NCI-H345 (cell line): ENCODE measurements at regions not wholly inside any gene's neighbourhood (a gene's known extent, or its start where the extent isn't known, plus 50 kb on each side); places are given as distances from the start of the nearest gene placed in this dataset.

Source experiments
- DNase-seq: peaks from one replicate; lab custom pipeline; 2025; lab: John Stamatoyannopoulos, UW

GRCh38 chr2:196249171-196249570 lies 77.8 kb upstream of the STK17B start:
- DNase-seq, result no peak

DNA sequence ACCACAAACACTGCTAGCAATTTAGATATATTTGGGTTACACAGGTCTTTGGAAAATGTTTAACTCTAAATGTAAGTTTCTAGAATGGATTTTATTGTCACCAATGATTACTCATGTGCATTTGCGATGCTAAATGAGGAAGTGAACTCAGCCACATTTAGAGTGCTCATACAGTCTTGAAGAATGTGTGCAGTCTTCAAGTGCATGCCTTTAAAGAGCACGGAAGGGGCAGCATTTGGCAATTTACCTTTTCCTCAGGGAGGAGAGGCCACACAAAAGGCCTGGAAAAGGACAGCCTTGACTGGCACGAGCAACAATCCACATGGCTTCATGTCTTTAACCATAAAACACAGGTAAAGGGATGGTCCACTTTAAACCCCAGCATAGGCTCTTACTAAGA lies 78.5 kb upstream of the STK17B start:
- DNase-seq, result no peak

- no peak for DNase-seq
These were observed 79.8 kb upstream of the STK17B start for GRCh38 chr2:196251132-196251531.

DNA sequence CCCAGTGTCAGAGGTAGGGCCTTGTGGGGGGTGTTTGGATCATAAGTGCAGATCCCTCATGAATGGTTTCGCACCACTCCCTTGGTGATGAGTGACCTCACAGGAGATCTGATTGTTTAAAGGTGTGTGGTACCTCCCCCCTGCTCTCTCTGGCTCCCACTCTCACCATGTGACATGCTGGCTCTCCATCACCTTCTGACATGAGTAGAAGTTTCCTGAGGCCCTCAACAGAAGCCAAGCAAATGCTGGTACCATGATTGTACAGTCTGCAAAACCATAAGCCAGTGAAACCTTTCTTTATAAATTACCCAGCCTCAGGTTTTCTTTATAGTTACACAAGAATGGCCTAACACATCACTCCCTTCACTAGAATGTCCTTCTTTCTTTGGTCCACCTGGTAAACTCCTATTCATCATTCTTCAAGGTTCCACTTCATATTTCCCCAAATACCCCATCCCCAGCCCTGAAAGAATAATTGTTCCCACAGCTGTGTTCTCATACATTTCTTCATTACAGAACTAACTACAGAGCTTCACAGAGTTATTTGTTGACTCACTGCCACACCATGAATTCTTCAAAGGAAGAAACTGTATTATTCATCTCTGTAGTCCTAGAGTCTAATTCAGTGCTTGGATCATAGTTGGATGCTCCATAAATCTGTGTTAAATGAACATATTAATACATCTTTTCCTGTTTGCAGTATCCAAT lies 81.2 kb upstream of the STK17B start:
- no peak for DNase-seq

- no peak for DNase-seq
These were observed 81.7 kb upstream of the STK17B start for GRCh38 chr2:196253116-196253480.

DNA sequence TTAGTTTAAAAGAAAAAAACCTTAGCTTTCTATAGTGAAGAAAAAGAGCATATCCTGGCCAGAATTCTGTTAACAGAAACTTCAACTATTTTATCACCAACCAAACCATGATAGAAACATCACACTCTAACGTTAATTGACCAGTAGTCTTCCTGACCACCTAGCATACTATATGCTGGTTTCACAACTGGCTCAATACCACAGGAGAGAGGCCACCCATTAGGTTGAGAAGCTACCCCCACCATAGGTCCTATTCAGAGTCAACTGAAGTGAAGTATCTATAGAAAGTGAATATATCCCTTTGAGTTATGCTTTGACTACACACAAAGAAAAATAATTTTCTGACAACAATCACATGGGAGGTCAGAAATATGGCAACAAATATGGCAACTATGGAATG lies 85.2 kb upstream of the STK17B start:
- DNase-seq, result no peak

DNA sequence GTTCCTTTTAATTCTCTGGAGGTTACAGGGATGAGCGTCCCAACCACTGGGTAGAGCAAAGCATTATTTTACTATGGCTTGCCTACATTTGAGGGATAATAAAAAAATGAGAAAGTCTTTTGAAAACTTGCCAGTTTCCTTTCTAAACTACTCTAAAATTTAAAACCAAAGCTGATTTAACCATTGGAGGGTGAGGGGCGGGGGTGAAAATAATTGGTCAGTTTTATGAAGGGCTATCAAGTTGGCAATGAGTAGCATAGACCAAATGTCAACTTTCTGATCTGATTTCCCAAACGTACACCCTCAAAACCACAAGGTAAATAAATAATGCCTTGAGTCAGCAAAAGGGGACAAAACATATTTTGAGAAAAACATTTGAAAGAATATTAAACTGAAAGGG lies 85.7 kb upstream of the STK17B start:
- no peak for DNase-seq

DNA sequence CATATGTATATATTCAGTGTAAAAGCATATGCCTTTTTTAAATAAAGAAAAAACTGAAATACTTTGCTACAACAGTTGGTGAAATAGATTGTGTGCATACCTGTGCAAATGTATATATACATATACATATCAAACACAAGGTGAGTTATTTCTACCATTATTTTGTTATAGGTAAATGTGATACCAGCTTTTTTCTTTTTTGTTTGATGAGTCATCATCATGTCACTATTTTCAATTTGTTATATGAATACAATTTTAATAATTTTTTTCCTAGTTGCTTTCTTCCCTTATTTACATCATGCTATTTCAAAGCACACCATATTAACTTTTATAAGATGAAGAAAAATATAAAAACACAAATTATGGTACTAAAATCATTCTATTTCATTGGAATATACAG lies 87.0 kb upstream of the STK17B start:
- DNase-seq, result no peak

GRCh38 chr2:196259507-196260481 lies 88.4 kb upstream of the STK17B start:
- no peak for DNase-seq

GRCh38 chr2:196260546-196260945 lies 89.2 kb upstream of the STK17B start:
- DNase-seq, result no peak

DNA sequence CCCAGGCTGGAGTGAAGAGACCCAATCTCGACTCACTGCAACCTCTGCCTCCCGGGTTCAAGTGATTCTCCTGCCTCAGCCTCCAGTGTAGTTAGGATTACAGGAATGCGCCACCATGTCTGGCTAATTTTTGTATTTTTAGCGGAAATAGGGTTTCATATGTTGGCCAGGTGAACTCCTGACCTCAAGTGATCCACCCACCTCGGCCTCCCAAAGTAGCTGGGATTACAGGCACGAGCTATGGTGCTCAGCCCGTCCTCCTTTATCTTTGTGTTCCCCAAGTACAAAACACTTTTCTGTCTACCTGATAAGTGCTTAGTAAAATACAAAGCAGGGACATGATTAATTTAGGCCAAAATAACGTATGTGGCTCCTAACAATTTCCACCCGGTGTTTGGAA lies 91.2 kb upstream of the STK17B start:
- DNase-seq, result no peak

DNA sequence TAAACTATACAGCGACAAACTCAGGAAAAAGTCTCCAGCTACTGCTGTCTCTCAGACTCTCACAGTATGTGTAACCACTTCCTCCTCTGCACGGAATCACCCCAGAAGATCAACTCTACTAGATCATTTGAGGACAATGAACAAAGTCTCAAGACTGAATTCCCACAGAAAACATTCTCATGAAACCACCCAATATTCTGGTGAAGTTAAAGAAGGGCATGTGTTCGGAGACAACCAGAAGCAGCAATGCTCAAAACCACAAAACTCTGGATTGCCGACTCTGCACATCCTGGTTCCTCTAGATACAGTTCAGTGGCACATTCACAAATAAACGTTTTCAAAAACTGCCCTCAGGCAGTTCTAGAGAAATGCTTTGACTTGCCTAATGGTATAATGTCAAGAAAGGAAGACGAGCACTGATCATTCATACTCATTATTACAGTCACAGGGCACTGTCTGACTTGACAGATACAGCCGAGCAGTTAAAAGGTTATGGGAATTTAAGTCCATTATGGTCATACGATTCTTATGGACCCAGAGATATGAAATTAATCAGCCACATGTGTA lies 91.9 kb upstream of the STK17B start:
- DNase-seq, result no peak

DNA sequence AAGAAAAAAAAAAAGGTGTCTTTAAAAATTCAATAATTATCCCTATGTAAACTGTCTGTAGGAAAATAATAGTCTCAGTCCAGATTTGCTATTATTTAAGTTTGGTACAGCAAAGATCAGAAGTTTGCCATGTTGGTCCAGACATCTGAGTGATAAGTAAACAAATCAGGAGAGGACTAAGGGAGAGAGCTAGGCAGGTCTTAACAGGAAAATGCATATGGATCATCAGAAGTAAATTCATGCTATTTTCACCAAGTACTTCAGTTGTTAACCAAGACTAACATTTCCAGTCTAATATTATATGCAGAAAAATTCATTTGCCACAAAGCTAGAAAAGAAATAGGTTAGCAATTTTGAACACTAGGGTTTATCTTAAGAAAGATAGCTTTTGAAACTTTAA lies 95.0 kb upstream of the STK17B start:
- no peak for DNase-seq

DNA sequence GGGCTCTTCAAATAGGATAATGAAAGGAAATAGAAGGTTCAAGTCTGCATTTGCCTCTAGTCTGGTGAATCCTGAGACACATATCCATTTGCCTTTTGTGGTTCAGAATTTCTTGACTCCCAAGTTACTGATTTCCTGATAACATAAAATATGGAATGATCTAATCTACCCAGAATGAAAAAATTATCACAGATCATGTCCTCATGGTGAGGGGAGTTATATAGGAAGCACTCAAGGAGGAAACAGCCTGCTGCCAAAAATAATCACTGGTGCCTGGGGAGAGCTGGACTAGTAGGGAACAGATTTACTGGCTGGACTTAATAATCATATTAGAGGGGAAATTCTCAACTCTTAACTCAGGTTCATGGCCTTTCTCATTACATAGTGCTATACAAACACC lies 95.5 kb upstream of the STK17B start:
- no peak for DNase-seq

- no peak for DNase-seq
These were observed 96.6 kb upstream of the STK17B start for GRCh38 chr2:196268025-196268424.

DNA sequence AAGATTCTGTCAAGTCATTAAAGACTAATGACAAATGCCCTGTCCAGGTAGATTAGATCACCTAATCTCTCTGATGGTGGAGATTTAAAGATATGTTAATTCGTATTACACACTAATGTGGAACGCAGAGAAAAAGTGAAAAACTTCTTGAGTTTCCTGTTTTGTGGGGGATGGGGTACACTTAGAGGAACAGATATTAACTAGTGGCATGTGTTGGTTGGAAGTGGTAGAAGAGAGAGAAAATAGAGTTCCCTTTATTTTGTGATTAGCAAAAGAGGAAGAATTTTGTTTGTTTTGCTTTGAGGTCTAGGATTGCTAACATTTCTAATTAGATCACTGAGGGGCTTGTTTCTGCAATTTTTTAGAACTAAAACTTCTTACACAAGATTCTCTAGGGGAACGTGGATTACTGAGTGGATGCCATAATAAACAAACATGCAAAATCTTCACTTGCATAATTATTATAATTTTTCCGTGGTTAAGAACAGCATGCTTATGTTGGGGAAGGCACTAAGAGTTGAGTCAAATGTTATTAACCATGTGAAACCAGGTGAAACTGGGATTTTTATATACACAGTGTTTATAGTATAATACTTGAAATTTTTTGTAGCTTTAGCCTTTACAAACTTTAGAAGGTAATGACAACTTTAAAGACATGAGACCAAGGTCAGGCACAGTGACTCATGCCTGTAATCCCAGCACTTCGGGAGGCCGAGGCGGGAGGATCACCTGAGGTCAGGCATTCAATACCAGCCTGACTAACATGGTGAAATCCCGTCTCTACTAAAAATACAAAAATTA lies 97.4 kb upstream of the STK17B start:
- DNase-seq, result no peak

- DNase-seq, result no peak
These were observed 100.4 kb upstream of the STK17B start for GRCh38 chr2:196271795-196272194.

GRCh38 chr2:196274387-196274809 lies 103.0 kb upstream of the STK17B start:
- peak; percentile 62 for DNase-seq

GRCh38 chr2:196275646-196276352 lies 104.4 kb upstream of the STK17B start:
- no peak for DNase-seq

DNA sequence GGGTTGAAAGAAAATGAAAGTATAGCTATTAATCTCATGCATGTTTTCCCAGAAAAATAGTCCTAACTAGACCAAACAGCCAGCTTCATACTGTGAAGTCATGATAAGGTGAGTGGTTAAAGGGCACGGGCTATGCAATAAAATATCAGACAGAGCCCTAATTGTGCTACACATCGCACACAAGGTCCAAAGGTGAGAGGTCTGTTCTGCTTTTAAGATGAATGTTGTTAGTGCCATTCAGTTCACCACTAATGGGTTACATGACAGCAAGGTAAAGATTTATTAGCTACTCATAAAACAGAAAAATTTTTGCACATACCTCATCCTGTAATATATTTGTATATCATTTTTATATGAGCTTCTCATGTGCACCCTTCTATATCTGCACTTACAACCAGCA lies 105.0 kb upstream of the STK17B start:
- DNase-seq, result no peak

GRCh38 chr2:196277002-196277401 lies 105.6 kb upstream of the STK17B start:
- DNase-seq, result no peak

- DNase-seq, result no peak
These were observed 107.1 kb upstream of the STK17B start for GRCh38 chr2:196278491-196278911.
